ENCODE measurements at regions not wholly inside any gene's neighbourhood (a gene's known extent, or its start where the extent isn't known, plus 50 kb on each side); places are given as distances from the start of the nearest gene placed in this dataset.

DNA sequence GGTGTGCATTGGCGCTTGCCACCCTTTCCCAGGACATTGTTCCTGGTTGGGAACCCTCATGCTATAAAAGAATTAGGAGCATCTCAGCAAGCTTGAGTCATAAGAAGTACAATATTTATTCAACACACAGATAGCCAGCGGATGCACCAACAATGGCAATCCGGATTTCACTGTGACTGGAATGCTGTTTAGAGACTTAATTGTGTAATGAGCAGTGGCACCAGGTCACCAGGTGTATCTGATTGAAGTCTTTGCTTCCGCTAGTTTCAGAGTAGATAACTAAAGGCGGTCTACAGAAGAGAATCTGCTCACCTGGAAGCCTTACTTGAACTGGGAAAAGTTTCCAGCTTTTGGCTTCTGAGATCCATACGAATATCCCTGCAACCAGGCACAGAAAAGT is 772.3 kb upstream of the GHITM start:
- Histone ChIP-seq H3K27ac (ENCODE audit: low read depth in 2 of 2, low read length in 2 of 2) (no peak overlapping the region), H3K9me3 (ENCODE audit: control insufficient read depth in 2 of 3, insufficient read depth in 1 of 3, low read length in 3 of 3) (no peaks in the 10 kb centered on the region), H3K9ac (ENCODE audit: low read length in 3 of 3) (no peak overlapping the region), H3K4me3 (ENCODE audit: low read length in 3 of 3) (no peak overlapping the region), H3K27me3 (ENCODE audit: control insufficient read depth, insufficient read depth, low read length) (no peaks in the 10 kb centered on the region), H3K36me3 (ENCODE audit: control insufficient read depth in 2 of 3, insufficient read depth in 3 of 3, low read length in 3 of 3) (no peaks in the 10 kb centered on the region), H3K4me1 (ENCODE audit: control insufficient read depth in 2 of 3, insufficient read depth in 2 of 3, low read depth in 1 of 3, low read length in 3 of 3) (no peaks in the 10 kb centered on the region)
- FAIRE-seq: no peak
- DNase-seq: no peak
- TF ChIP-seq, protein P1, sequence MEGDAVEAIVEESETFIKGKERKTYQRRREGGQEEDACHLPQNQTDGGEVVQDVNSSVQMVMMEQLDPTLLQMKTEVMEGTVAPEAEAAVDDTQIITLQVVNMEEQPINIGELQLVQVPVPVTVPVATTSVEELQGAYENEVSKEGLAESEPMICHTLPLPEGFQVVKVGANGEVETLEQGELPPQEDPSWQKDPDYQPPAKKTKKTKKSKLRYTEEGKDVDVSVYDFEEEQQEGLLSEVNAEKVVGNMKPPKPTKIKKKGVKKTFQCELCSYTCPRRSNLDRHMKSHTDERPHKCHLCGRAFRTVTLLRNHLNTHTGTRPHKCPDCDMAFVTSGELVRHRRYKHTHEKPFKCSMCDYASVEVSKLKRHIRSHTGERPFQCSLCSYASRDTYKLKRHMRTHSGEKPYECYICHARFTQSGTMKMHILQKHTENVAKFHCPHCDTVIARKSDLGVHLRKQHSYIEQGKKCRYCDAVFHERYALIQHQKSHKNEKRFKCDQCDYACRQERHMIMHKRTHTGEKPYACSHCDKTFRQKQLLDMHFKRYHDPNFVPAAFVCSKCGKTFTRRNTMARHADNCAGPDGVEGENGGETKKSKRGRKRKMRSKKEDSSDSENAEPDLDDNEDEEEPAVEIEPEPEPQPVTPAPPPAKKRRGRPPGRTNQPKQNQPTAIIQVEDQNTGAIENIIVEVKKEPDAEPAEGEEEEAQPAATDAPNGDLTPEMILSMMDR (IDR thresholded peaks at IDR 0.05; ENCODE audit: borderline replicate concordance, extremely low read depth, insufficient read depth): no peak
- intact Hi-C loops (cut with DNase I): no loop called here

DNA sequence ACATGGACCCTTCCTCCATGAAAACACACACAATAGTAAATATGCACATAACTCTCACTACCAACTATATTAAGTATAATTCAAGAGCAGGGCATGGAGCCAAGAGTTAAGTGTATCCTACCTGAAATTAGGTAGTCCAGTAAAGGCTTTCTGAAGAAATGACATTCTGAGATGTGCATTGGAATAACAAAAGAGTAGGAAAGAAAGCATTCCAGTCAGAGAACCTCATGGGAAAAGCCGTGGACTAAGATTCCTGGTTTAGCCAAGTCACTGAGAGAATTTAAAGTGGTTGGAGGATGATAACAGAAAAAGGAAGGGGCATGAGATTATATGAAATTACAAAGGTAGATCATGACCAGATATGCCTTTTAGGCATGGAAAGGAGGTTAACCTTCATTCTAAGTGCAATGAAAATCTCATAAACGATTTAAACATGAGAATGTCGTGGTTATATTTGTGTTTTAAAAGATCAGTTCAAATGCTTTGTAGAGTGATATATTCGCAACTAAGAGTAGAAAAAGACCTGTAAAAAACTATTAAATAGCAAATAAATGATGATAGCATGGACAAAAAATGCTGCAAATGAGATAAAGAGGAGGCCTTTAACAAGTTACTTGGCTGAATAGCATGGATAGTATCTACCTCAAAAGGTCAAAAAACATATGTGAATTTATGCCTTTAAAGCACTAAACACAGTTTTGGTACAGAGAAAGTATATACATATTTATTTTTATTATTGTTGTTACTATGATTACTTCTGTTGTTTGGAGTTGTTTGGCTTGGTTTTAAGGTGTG is 767.4 kb upstream of the GHITM start:
- H3K27me3 ChIP-seq (ENCODE audit: control insufficient read depth, insufficient read depth, low read length): no peaks in the 10 kb centered on the region
- no peak overlapping the region for H3K9ac ChIP-seq (ENCODE audit: low read length in 3 of 3)
- intact Hi-C loops (cut with DNase I): no loop called here
- TF ChIP-seq, protein P1 (IDR thresholded peaks at IDR 0.05; ENCODE audit: borderline replicate concordance, extremely low read depth, insufficient read depth): no peak
- no peaks in the 10 kb centered on the region for H3K4me1 ChIP-seq (ENCODE audit: control insufficient read depth in 2 of 3, insufficient read depth in 2 of 3, low read depth in 1 of 3, low read length in 3 of 3)
- DNase-seq (no peak), FAIRE-seq (no peak)
- no peak overlapping the region for H3K4me3 ChIP-seq (ENCODE audit: low read length in 3 of 3)
- no peaks in the 10 kb centered on the region for H3K36me3 ChIP-seq (ENCODE audit: control insufficient read depth in 2 of 3, insufficient read depth in 3 of 3, low read length in 3 of 3)
- no peaks in the 10 kb centered on the region for H3K9me3 ChIP-seq (ENCODE audit: control insufficient read depth in 2 of 3, insufficient read depth in 1 of 3, low read length in 3 of 3)
- H3K27ac ChIP-seq (ENCODE audit: low read depth in 2 of 2, low read length in 2 of 2): no peak overlapping the region

DNA sequence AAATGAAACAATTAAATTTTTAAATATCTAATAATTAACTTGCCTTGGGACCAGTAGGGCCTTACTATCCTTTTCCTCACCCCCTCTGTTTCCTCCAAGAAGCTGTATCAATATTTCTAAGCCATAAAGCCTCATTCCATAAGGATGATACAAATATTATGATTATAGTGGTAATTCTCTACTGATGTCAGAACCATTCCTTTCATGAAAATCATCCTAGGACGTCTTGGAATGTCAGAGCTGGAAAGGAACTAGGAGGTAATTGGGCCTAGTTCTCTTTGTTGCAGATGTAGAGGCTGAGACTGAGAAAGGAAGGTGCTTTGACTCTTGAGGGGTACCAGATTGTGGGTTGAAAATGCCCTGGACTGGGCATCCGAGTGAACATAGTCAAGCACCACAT is 766.7 kb upstream of the GHITM start:
- Histone ChIP-seq H3K27ac (ENCODE audit: low read depth in 2 of 2, low read length in 2 of 2) (no peak overlapping the region), H3K4me3 (ENCODE audit: low read length in 3 of 3) (no peak overlapping the region), H3K9ac (ENCODE audit: low read length in 3 of 3) (no peak overlapping the region), H3K4me1 (ENCODE audit: control insufficient read depth in 2 of 3, insufficient read depth in 2 of 3, low read depth in 1 of 3, low read length in 3 of 3) (no peaks in the 10 kb centered on the region), H3K27me3 (ENCODE audit: control insufficient read depth, insufficient read depth, low read length) (no peaks in the 10 kb centered on the region), H3K9me3 (ENCODE audit: control insufficient read depth in 2 of 3, insufficient read depth in 1 of 3, low read length in 3 of 3) (no peaks in the 10 kb centered on the region), H3K36me3 (ENCODE audit: control insufficient read depth in 2 of 3, insufficient read depth in 3 of 3, low read length in 3 of 3) (no peaks in the 10 kb centered on the region)
- intact Hi-C loops (cut with DNase I): no loop called here
- DNase-seq: no peak
- FAIRE-seq: no peak
- TF ChIP-seq, protein P1 (IDR thresholded peaks at IDR 0.05; ENCODE audit: borderline replicate concordance, extremely low read depth, insufficient read depth): no peak
